HUES48 (cell line): ENCODE measurements at regions not wholly inside any gene's neighbourhood (a gene's known extent, or its start where the extent isn't known, plus 50 kb on each side); places are given as distances from the start of the nearest gene placed in this dataset.

Experiments used
- H3K27ac ChIP-seq: one replicate; pipeline ENCODE4 v1.7.0; 2013; ENCODE audit warnings: low read depth, low read length, inconsistent platforms
- H3K27me3 ChIP-seq: 2 replicates; pipeline ENCODE4 v1.6.1; 2013; ENCODE audit warnings: mild to moderate bottlenecking, low read length; ENCODE audit not compliant: control insufficient read depth, insufficient read depth
- H3K36me3 ChIP-seq: 2 replicates; pipeline ENCODE4 v1.6.1; 2013; ENCODE audit warnings: low read length; ENCODE audit not compliant: control insufficient read depth, insufficient read depth
- H3K4me1 ChIP-seq: 2 replicates; pipeline ENCODE4 v1.6.1; 2013; ENCODE audit warnings: mild to moderate bottlenecking, low read length; ENCODE audit not compliant: control insufficient read depth, insufficient read depth
- H3K4me3 ChIP-seq: 2 replicates; pipeline ENCODE4 v1.5.1; 2013; ENCODE audit warnings: mild to moderate bottlenecking, low read depth, low read length
- H3K9ac ChIP-seq: 2 replicates; pipeline ENCODE4 v1.6.1; 2013; ENCODE audit warnings: mild to moderate bottlenecking, low read depth, low read length, moderate library complexity
- H3K9me3 ChIP-seq: 2 replicates; pipeline ENCODE4 v1.6.1; 2013; ENCODE audit warnings: low read length; ENCODE audit not compliant: control insufficient read depth, insufficient read depth

DNA sequence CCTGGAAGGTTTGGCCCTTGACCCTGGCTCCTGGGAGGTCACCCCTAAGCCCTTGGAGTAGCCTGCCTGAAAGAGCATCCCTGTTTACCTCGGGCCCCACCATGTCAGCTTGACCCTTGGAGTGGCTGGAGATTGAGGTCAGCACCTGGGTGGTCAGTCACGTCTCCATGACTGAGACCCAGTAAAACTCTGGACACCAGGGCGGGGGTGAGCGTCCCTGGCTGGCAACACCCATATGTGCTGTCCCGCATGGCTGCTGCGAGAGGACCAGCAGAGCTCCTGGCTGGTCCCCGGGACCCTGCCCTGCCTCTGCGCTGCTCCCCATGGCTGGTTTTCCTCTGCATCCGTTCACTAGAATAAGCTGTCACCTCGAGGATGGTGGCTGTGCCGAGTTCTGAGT is 91.2 kb downstream of the RBFOX3 start:
- Histone ChIP-seq H3K9ac (no peak overlapping the region), H3K36me3 (no peaks in the 10 kb centered on the region), H3K27me3 (no peaks in the 10 kb centered on the region), H3K27ac (no peak overlapping the region), H3K4me1 (peaks cover 6% of the 10 kb centered on the region; the same call in 1 of the 2 replicates), H3K4me3 (no peak overlapping the region), H3K9me3 (no peaks in the 10 kb centered on the region)

- H3K36me3 ChIP-seq: no peaks in the 10 kb centered on the region
- H3K9me3 ChIP-seq: no peaks in the 10 kb centered on the region
- H3K4me3 ChIP-seq: no peak overlapping the region
- H3K4me1 ChIP-seq: peaks cover 6% of the 10 kb centered on the region; the same call in 1 of the 2 replicates
- H3K9ac ChIP-seq: no peak overlapping the region
- no peaks in the 10 kb centered on the region for H3K27me3 ChIP-seq
- H3K27ac ChIP-seq: no peak overlapping the region
These were observed 92.0 kb downstream of the RBFOX3 start for GRCh38 chr17:79518585-79519523.

DNA sequence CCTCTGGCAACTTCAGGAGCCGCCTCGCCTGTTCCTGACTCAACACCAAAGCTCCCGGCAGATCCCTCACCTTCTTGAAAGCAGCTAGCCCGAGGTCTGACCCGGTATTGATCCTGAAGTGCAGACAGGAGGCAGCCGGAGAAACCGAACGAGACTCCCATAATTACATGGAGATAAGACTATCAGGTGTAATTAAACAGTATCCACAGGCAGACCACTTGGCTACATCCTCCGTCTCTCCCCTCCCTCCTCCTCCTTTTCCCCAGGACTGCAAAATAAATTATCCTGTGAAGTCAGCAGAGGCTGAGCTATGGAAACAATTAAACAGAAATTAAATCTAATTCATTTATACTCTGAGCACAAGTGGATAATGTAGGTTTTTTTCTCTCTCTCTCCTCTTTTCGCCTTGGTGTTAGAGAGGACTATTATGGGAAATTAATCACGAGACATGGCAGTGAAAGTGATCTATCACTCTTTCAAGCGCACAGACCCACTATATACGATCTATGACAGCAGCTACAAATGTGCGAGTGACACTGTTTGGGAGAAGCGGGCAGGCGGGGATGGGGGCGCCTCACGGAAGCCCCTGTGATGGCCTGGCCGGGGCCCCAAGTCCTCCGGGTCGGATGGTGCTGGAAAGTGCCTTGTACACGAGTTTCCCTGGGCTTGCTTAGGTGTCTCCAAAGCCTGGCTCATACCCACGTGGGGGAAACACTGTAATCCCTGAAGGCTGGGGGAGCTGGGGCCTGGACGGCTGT is 92.8 kb downstream of the RBFOX3 start:
- Histone ChIP-seq H3K27me3 (no peaks in the 10 kb centered on the region), H3K9me3 (no peaks in the 10 kb centered on the region), H3K36me3 (no peaks in the 10 kb centered on the region)

DNA sequence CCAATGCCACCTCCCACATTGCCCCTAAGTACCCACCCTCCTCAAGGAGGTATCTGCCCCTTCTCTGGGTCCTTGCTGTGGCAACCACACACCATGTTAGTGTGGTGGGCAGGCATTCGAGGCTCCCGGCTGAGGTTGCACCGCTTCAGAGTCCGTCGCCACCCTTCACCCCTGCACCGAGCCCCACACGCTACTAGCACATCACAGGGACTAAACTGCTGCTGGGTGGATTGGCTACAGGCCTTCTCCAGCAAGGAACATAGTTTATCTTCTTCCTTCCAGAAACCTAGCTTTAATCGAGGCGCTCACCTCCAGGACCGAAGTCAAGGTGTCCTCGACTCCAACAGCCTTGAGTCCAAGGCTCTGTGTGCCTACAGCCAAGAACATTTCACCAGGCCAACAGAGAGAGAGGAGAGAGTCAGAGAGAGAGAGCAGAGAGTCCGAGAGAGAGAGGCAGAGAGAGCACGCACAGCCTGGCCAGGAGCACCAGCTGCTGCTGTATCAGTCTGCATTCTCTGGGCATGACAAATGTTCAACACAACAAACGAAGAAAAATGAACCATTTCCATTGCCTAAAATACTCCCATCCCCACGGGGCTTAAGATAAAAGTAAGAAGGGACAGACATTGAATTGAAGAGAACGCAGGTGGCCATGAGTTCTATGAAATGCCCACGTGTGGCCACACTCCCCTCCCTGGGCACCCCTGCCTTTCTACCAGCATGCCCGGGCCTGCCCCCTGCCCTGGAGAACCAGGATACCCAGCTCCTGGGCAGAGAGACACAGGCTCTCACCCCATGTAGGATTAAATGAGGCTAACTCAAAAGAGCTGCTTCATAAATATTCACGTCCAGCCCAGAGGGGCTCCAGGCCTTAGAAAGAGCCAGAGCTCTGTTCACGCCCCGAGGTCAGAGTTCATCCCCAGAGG is 94.9 kb downstream of the RBFOX3 start:
- no peak overlapping the region for H3K27ac ChIP-seq
- no peak overlapping the region for H3K4me3 ChIP-seq
- H3K9me3 ChIP-seq: no peaks in the 10 kb centered on the region
- H3K4me1 ChIP-seq: peaks cover 6% of the 10 kb centered on the region; the same call in 1 of the 2 replicates
- H3K27me3 ChIP-seq: no peaks in the 10 kb centered on the region
- no peaks in the 10 kb centered on the region for H3K36me3 ChIP-seq
- H3K9ac ChIP-seq: no peak overlapping the region

More for the DNA sequence above, 92.8 kb downstream of the RBFOX3 start:
- no peak overlapping the region for H3K27ac ChIP-seq
- H3K4me3 ChIP-seq: no peak overlapping the region
- H3K4me1 ChIP-seq: peaks cover 6% of the 10 kb centered on the region; the same call in 1 of the 2 replicates
- H3K9ac ChIP-seq: no peak overlapping the region

GRCh38 chr17:79515110-79515509 is 95.7 kb downstream of the RBFOX3 start:
- Histone ChIP-seq H3K27ac (no peak overlapping the region), H3K27me3 (no peaks in the 10 kb centered on the region), H3K4me1 (peaks cover 6% of the 10 kb centered on the region; the same call in 1 of the 2 replicates), H3K9me3 (no peaks in the 10 kb centered on the region), H3K9ac (no peak overlapping the region), H3K36me3 (no peaks in the 10 kb centered on the region), H3K4me3 (no peak overlapping the region)

- Histone ChIP-seq H3K9ac (no peak overlapping the region), H3K36me3 (no peaks in the 10 kb centered on the region), H3K4me1 (peaks cover 6% of the 10 kb centered on the region; the same call in 1 of the 2 replicates), H3K4me3 (no peak overlapping the region), H3K27me3 (no peaks in the 10 kb centered on the region), H3K27ac (no peak overlapping the region), H3K9me3 (no peaks in the 10 kb centered on the region)
These were observed 96.9 kb downstream of the RBFOX3 start for GRCh38 chr17:79513820-79514535.

- Histone ChIP-seq H3K4me3 (no peak overlapping the region), H3K9me3 (no peaks in the 10 kb centered on the region), H3K27me3 (no peaks in the 10 kb centered on the region), H3K9ac (no peak overlapping the region), H3K4me1 (peaks cover 6% of the 10 kb centered on the region; the same call in 1 of the 2 replicates), H3K36me3 (no peaks in the 10 kb centered on the region), H3K27ac (no peak overlapping the region)
These were observed 97.6 kb downstream of the RBFOX3 start for GRCh38 chr17:79513206-79513605.

- H3K9ac ChIP-seq: no peak overlapping the region
- no peak overlapping the region for H3K27ac ChIP-seq
- no peaks in the 10 kb centered on the region for H3K27me3 ChIP-seq
- no peaks in the 10 kb centered on the region for H3K9me3 ChIP-seq
- H3K4me3 ChIP-seq: no peak overlapping the region
- H3K36me3 ChIP-seq: no peaks in the 10 kb centered on the region
- H3K4me1 ChIP-seq: peaks cover 6% of the 10 kb centered on the region; the same call in 1 of the 2 replicates
These were observed 99.4 kb downstream of the RBFOX3 start for GRCh38 chr17:79511471-79511870.

GRCh38 chr17:79510071-79510470 is 100.8 kb downstream of the RBFOX3 start:
- Histone ChIP-seq H3K27ac (no peak overlapping the region), H3K4me1 (no peaks in the 10 kb centered on the region), H3K27me3 (no peaks in the 10 kb centered on the region), H3K9ac (no peak overlapping the region), H3K36me3 (no peaks in the 10 kb centered on the region), H3K9me3 (no peaks in the 10 kb centered on the region), H3K4me3 (no peak overlapping the region)

DNA sequence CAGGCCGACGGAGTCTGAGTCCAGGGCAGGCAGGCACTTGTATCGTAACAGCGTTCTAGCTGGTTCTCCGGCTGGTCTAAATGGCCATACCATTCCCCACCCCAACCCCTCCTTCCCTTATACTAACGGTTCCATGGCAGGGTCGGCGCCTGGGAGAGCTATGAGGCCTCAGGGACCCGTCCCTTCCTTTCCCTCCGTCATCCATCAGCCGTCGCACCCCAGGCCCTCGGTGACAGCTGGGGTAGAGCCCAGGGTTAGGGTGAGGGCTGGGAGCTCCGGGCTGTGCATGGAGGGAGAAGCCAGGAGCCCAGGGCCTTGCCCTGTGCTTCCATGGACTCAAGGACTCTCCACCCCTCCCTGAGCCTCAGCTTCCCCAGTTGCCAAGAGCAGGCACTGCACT is 101.4 kb downstream of the RBFOX3 start:
- no peak overlapping the region for H3K9ac ChIP-seq
- H3K9me3 ChIP-seq: no peaks in the 10 kb centered on the region
- H3K4me3 ChIP-seq: no peak overlapping the region
- H3K4me1 ChIP-seq: no peaks in the 10 kb centered on the region
- H3K27me3 ChIP-seq: no peaks in the 10 kb centered on the region
- H3K36me3 ChIP-seq: no peaks in the 10 kb centered on the region
- H3K27ac ChIP-seq: no peak overlapping the region
